ENCODE measurements at regions not wholly inside any gene's neighbourhood (a gene's known extent, or its start where the extent isn't known, plus 50 kb on each side); places are given as distances from the start of the nearest gene placed in this dataset.

- no peak for DNase-seq
Observed at GRCh38 chr17:14882131-14882530, 383.0 kb downstream of the PMP22 start.

GRCh38 chr17:14875557-14876412 is 389.3 kb downstream of the PMP22 start:
- DNase-seq = no peak

DNA sequence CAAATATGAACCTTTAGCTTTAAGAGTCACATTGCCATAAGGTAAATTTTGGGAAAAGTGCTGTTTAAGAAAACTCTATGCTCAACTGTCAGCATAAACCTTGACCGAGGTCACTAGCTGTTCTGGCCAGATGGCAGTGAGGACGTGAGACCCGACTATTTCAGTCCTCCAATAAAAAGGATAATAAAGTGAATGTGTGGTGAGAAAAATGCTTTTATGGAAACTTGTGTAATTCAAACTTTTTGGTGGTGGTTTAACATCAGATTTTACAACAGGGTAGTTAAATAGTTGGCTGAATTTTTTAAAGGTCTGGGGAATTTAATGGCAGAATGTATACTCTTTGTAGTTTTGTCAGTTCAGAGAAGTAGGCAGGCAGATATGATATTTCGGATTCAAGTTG is 391.1 kb downstream of the PMP22 start:
- DNase-seq = no peak

DNA sequence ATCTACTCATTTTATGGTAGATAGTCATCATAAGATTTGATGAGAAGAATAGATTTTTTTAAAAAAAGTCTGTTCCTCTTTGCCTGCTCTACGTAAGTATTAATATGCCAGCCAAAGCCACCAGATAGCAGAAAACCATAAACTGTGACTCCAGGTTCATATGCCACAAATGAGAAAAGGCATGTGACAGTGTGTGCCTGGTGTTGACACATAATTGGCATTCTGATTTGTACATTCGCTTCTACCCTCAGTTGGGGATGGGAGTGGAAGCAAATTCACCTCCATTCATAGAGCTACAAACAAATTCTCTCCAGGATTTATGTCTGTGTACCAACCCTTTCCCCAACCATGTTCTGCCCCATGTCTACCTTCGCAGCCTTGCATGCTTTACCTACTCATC is 391.6 kb downstream of the PMP22 start:
- no peak for DNase-seq

GRCh38 chr17:14871921-14872320 is 393.2 kb downstream of the PMP22 start:
- DNase-seq = no peak

DNA sequence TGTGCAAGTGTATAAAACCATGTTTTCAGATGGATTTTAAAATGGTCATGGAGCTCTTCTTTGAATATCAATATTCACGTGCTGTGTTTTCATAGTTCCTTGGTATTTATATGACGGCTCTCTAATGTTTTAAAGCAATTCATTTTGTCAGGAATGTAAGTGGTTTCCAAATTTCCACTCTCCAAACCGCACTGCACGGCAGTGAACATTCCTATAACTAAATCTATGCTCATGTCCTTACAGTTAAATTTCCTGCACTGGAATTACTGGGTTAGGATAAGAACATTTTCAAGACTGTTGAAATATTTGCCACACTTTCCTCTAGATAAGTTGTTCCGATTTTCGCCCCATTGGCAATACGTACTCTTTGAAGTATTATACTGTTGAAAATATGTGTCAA is 398.9 kb downstream of the PMP22 start:
- DNase-seq = no peak

DNA sequence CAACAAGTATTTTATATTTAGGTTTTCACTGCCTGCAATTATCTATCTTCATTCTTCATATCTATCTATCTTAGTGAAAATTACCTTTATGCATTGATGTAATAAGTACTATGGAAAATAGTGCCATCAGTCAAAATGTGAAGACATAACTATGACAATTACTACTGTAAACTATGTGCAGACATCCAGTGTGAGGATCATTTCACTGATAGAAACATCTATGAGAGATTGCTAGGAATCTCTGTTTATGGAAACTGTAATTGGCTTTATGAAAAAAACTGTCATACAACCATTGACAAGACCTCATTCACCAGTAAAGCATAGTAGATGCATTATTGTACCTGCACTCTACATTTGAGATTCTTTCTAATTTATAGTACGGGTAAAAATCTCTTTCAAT is 401.0 kb downstream of the PMP22 start:
- no peak for DNase-seq

DNA sequence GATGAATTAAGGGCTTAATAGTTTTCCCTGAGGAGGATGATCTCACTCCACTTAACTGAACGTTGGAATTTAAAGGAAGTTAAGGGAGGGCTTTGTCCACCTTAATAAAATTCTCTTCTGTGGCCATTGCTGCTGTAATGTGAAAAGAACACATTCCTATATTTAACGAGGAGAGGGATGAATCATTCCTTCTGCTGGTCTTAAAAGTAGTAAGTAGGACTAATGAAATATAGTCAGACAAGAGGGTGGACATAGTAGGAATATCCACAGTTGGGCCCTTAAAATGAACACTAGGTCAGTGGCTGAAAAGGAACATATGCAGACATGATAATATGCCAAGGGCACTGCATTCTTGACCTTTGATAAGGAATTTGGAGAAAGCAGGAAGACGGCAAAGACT is 405.6 kb downstream of the PMP22 start:
- no peak for DNase-seq

- DNase-seq = no peak
Observed at GRCh38 chr17:14856176-14856575, 408.9 kb downstream of the PMP22 start.

DNA sequence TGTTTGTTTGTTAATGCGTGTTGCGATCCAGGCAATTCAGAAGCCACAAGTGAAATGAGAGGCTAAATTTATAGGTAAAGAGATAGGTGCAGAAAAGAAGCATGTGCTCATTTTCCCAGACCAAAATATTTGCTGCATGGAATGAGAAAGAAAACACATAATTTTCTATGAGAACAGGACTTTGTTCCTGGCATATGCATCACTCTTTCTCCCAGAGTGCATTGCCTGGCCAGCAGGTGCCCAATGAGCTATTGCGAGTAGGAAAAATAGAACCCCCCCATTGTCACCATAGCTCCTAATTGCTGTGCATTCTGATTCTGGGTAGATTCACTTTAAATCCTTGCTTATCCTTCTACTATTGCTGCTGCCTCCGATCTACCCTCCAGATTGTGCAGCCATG is 410.4 kb downstream of the PMP22 start:
- DNase-seq = no peak

DNA sequence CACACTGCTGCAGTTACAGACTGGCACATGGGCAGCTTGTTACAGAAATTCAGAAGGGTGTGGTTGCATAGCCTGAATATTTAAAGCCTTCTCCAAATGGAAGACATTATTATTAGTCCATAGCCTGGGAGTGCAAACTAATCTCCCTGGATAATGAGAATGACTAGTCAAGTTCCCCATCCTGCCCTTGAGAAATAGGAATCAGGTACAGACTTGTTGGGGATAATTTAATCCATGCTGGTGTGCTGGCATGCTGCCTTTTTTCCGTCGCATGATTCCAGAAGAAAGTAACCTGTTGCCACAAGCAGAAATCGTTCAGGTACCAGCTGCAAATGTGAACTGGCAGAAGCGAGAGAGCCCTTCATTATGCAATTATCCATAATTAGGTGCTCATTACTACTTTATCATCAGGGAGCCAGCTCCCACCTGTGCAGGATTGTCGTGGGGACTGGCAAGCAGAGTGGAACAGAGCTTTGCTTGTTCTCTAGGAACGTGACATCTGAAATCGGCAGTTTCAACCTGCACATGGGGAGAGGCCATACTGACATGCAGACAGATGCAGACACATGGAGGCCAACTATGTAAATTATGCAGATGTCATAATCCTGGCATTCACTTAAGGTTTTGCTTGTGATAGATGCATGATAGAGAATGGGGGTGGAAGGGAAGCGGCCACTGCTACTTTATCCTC is 419.4 kb downstream of the PMP22 start:
- DNase-seq = no peak

- no peak for DNase-seq
Observed at GRCh38 chr17:14843086-14843795, 421.9 kb downstream of the PMP22 start.

- no peak for DNase-seq
Observed at GRCh38 chr17:14840616-14841231, 424.4 kb downstream of the PMP22 start.

- no peak for DNase-seq
Observed at GRCh38 chr17:14838567-14838966, 426.6 kb downstream of the PMP22 start.

- DNase-seq = no peak
Observed at GRCh38 chr17:14833201-14833785, 431.8 kb downstream of the PMP22 start.

- DNase-seq = no peak
Observed at GRCh38 chr17:14831491-14831890, 433.6 kb downstream of the PMP22 start.

DNA sequence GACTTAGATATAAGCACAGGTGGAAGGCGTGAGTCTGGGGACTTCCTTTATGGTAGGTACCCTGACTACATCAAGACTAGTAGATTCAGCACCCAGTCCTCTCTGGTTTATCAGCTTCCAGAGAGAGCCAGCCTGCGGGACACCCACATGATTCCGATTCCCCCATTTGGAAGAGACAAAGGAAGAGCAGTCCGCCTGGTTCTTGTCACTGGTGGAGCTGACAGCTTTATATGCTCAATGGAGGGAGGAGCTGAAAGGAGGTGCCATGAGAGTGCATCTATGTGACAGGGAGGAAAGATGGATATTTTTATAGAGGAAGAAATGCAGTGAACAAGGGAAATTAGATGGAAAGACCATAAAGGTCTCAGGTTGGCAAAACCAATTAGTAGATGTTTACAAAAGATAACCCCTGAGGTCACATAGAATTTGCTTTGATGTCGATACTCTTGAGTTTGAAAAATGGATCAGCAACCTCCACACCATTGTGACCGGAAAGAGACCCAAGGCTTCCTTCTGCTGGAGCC is 437.7 kb downstream of the PMP22 start:
- DNase-seq = no peak

GRCh38 chr17:14826358-14826757 is 438.8 kb downstream of the PMP22 start:
- no peak for DNase-seq

DNA sequence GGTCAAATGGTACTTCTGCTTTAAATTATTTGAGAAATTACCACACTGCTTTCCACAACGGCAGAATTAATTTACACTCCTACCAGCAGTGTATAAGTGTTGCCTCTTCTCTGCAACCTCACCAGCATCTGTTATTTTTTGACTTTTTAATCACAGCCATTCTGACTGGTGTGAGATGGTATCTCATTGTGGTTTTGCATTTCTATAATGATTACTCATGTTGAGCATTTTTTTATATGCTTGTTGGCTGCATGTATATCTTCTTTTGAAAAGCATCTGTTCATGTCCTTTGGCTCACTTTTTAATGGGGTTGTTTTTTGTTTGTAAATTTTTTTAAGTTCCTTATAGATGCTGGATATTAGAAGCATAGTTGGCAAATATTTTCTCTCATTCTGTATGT is 446.7 kb downstream of the PMP22 start:
- no peak for DNase-seq

GRCh38 chr17:14815079-14815478 is 450.0 kb downstream of the PMP22 start:
- DNase-seq = no peak

GRCh38 chr17:14813649-14814370 is 451.3 kb downstream of the PMP22 start:
- DNase-seq = no peak

DNA sequence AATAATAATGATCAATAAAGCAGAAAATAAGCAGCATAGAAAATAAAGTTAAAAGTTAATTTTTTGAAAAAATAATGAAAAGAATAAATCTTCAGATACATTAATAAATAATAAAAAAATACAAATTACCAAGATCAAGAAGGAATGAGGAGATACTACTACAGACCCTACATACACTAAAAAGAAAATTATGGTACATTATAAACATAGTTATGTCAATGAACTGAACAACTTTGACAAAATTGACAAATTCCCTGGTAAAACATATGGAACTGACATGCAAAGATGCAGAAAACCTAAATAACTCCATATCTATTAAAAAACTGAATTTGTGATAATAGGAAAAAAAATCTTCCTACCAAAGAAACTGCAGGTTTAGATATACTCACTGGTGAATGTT is 456.7 kb downstream of the PMP22 start:
- no peak for DNase-seq
